Stimulated activated CD8-positive, alpha-beta memory T cell treated with anti-CD3 and anti-CD28 coated beads, Interleukin-12 subunit alpha, Interleukin-12 subunit beta, amount 100 ng/mL, for 4 hours (primary cell): ENCODE measurements at regions not wholly inside any gene's neighbourhood (a gene's known extent, or its start where the extent isn't known, plus 50 kb on each side); places are given as distances from the start of the nearest gene placed in this dataset.

Source experiments
- DNase-seq: peaks from one replicate; pipeline ENCODE4 v3.0.0-alpha.2; 2020; ENCODE audit warnings: low read depth

GRCh38 chr3:176430244-176431037 lies 766.8 kb downstream of the TBL1XR1 start:
- DNase-seq = no peak

- no peak for DNase-seq
These were observed 768.7 kb downstream of the TBL1XR1 start for GRCh38 chr3:176428552-176428951.

- no peak for DNase-seq
These were observed 770.9 kb downstream of the TBL1XR1 start for GRCh38 chr3:176426371-176426770.

DNA sequence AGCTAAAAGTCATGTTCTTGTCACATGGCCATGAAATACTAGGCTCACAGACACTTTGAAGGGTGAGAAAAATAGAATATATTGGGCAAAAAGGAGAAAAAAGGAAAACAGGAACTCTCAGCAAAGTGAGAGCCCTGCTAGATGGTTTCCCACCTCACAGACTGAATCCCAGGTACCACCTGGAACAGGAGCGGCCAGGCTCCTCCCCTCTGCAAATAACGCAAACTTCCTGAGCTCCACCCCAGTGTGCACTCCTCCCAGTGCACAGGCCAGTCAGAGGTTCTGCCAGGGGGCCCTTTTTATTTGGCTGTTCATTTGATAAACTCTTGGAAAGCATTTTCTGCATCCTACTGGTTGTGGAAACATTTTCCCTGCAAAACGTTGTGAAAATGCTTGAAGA lies 780.4 kb downstream of the TBL1XR1 start:
- DNase-seq = no peak

DNA sequence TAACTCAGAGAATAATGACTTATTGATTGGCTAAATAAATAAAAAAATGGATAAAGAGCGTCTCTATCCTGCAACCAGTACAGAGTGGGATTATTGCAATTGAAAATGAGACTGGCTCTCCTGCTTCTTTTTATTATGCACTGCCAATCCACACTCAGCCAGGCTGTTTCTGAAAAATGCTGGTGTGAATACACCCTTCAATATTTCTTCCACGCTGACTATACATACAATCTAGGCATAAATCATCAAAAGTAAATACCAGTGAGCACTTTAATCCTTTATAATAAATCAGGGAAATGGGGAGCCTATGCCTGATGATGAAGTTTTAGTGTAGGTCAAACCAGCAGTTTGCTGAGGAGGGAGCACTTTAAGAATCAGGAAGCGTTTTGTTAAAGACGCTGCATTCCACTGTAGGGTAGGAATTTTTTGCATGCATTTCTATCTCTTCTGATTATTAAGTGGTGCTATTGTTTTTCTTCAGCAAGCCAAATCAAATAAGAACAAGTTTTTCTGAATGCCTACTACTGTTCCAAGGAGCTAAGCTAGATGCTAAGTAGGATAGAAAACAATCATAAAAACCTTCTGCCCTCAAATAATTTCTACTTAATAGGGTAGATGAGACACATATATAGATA lies 781.5 kb downstream of the TBL1XR1 start:
- no peak for DNase-seq

GRCh38 chr3:176412771-176413170 lies 784.5 kb downstream of the TBL1XR1 start:
- no peak for DNase-seq

DNA sequence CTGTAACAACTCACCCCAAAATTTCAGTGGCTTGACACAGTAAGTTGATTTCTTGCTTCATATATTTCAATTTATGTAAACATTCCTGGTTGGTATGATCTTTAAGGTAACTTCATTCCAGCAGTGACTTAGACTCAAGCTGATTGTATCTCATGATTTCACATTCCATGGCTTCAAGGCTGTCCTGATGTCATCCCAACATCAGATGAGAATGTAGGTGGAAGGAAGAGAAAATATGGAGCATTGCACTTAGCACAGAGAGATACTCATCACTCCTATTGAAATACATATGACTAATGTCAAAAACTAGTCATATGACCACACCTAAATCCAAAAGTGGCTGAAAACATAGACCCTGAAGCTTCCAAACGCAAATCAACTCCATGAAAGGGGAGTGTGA lies 793.8 kb downstream of the TBL1XR1 start:
- no peak for DNase-seq

- no peak for DNase-seq
These were observed 796.1 kb downstream of the TBL1XR1 start for GRCh38 chr3:176401211-176401610.

DNA sequence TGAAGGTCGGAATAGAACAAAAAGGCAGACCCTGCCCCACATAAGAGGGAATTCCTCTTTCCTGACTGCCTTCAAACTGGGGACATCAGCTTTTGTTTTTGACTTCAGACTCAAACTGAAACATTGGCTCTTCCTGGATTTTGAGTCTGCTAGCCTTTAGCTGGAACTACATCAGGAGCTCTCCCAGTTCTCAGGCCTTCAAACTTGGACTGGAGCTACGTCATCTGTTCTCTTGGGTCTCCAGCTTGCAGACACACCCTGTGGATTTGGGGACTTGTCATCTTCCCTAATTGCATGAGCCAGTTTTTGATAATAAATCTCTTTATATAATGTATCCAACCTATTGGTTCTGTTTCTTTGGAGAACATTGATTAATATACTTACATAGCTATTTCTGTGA lies 798.1 kb downstream of the TBL1XR1 start:
- no peak for DNase-seq

- DNase-seq = no peak
These were observed 802.0 kb downstream of the TBL1XR1 start for GRCh38 chr3:176395240-176395639.

- DNase-seq = no peak
These were observed 818.5 kb downstream of the TBL1XR1 start for GRCh38 chr3:176378789-176379188.

DNA sequence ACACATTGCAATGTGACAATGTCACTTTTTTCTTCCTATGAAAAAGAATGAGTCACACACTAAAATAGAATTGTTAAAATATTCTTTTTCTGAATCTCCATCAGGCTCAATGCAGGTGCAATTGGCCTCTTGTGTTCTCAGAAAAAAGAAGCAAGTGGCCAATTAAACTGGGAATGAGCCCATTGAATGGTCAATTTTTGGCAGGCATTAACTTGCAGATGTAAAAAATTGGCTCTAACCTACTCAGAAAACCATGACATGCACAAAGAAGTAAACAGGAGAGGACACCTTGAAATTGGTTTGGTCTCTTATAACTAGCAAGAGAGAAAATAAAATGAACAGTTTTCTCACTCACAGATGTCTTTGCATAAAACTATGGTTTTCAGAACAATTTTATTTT lies 820.8 kb downstream of the TBL1XR1 start:
- no peak for DNase-seq

- no peak for DNase-seq
These were observed 821.8 kb downstream of the TBL1XR1 start for GRCh38 chr3:176375519-176375918.

DNA sequence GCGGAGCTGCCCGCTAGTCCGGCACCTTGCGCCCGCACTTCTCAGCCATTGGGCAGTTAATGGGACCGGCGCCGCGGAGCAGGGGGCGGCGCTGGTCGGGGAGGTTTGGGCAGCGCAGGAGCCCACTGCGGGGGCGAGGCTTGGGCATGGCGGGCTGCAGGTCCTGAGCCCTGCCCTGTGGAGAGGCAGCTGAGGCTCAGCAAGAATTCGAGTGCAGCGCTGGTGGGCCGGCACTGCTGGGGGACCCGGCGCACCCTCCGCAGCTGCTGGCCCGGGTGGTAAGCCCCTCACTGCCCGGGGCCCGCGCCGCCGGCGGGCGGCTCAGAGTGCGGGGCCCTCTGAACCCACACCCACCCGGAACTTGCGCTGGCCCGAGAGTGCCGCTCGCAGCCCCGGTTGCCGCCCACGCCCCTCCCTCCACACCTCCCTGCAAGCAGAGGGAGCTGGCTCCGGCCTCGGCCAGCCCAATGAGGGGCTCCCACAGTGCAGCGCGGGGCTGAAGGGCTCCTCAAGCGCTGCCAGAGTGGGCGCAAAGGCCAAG lies 835.0 kb downstream of the TBL1XR1 start:
- no peak for DNase-seq

- no peak for DNase-seq
These were observed 838.1 kb downstream of the TBL1XR1 start for GRCh38 chr3:176359211-176359610.

GRCh38 chr3:176357891-176358290 lies 839.4 kb downstream of the TBL1XR1 start:
- no peak for DNase-seq

- DNase-seq = no peak
These were observed 842.4 kb downstream of the TBL1XR1 start for GRCh38 chr3:176354843-176355242.

- DNase-seq = no peak
These were observed 844.5 kb downstream of the TBL1XR1 start for GRCh38 chr3:176352716-176353334.

DNA sequence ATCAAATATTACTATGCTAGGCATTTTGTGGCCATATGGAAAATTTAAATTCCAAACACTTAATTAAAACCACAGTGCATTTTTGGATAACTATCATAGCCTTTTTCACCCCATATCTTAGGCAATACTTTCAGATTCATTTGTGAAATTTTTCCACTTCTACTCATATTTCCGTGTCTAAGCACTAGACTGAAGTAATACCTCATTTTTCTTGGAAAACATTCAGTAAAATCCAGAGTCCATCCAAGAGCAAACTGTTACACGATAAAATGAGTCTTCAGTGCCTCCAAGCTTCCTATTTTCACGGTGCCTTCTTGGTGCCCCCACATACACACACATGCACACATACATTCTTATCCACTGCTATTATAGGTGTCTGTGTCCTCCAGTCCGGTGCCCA lies 845.9 kb downstream of the TBL1XR1 start:
- DNase-seq = no peak

- no peak for DNase-seq
These were observed 847.6 kb downstream of the TBL1XR1 start for GRCh38 chr3:176349706-176350105.

DNA sequence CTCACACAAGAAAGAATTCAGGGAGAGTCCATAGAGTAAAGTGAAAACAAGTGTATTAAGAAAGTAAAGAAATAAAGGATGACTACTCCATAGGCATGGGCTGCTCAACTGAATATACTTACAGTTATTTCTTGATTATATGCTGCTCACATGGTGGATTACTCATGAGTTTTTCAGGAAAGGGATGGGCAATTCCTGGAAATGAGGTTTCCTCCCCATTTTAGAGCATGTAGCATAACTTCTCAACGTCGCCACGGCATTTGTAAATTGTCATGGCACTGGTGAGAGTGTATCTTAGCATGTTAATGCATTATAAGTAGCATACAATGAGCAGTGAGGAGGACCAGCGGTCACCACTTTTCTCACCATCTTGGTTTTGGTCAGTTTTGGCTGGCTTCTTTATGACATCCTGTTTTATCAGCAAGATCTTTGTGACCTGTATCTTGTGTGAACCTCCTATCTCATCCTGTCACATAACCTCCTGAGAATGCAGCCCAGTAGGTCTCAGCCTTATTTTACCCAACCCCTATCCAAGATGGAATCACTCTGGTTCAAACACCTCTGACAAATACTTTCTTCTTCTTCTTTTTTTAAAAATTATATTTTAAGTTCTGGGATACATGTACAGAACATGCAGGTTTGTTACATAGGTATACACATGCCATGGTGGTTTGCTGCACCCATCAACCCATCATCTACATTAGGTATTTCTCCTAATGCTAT lies 849.7 kb downstream of the TBL1XR1 start:
- DNase-seq = no peak

- no peak for DNase-seq
These were observed 855.3 kb downstream of the TBL1XR1 start for GRCh38 chr3:176341963-176342362.
